Muscle layer of colon (tissue), 2 donors: ENCODE measurements at regions not wholly inside any gene's neighbourhood (a gene's known extent, or its start where the extent isn't known, plus 50 kb on each side); places are given as distances from the start of the nearest gene placed in this dataset.

Source experiments
- H3K27ac ChIP-seq: one replicate; pipeline ENCODE4 v1.7.0; 2013; ENCODE audit warnings: low read depth, mild to moderate bottlenecking, low read length, moderate library complexity
- H3K27me3 ChIP-seq, 2 donors: one replicate each; pipeline ENCODE4 v1.7.0; 2013; ENCODE audit warnings: low read length in 2 of 2, mild to moderate bottlenecking in 2 of 2; ENCODE audit not compliant: insufficient read depth in 2 of 2, control insufficient read depth in 1 of 2
- H3K36me3 ChIP-seq: one replicate; pipeline ENCODE4 v1.7.0; 2013; ENCODE audit warnings: mild to moderate bottlenecking, low read length; ENCODE audit not compliant: insufficient read depth
- H3K4me1 ChIP-seq: one replicate; pipeline ENCODE4 v1.7.0; 2013; ENCODE audit warnings: mild to moderate bottlenecking, low read length; ENCODE audit not compliant: insufficient read depth
- H3K4me3 ChIP-seq, 2 donors: one replicate each; pipeline ENCODE4 v1.7.0; 2013; ENCODE audit warnings: low read length in 2 of 2, low read depth in 1 of 2, mild to moderate bottlenecking in 1 of 2, moderate library complexity in 1 of 2
- H3K9ac ChIP-seq: one replicate; pipeline ENCODE4 v1.7.0; 2013; ENCODE audit warnings: low read length
- H3K9me3 ChIP-seq: one replicate; pipeline ENCODE4 v1.7.0; 2013; ENCODE audit warnings: mild to moderate bottlenecking, low read length
- donor health status: abdominal sarcoma.
- donor health status: Adenocarcinoma of cecum.

GRCh38 chr18:2274613-2275012 is 296.7 kb downstream of the METTL4 start:
- H3K27me3 ChIP-seq, result no peaks in the 10 kb centered on the region
- H3K36me3 ChIP-seq, result no peaks in the 10 kb centered on the region
- no peak overlapping the region for H3K4me3 ChIP-seq
- H3K9ac ChIP-seq, result no peak overlapping the region
- H3K27ac ChIP-seq, result no peak overlapping the region
- no peaks in the 10 kb centered on the region for H3K4me1 ChIP-seq
- no peaks in the 10 kb centered on the region for H3K9me3 ChIP-seq

- Histone ChIP-seq H3K4me3 (no peak overlapping the region), H3K9ac (no peak overlapping the region), H3K27me3 (no peaks in the 10 kb centered on the region), H3K36me3 (no peaks in the 10 kb centered on the region), H3K4me1 (no peaks in the 10 kb centered on the region), H3K9me3 (no peaks in the 10 kb centered on the region), H3K27ac (no peak overlapping the region)
Observed at GRCh38 chr18:2281086-2281485, 290.2 kb downstream of the METTL4 start.

- Histone ChIP-seq H3K36me3 (no peaks in the 10 kb centered on the region), H3K4me1 (no peaks in the 10 kb centered on the region), H3K9me3 (no peaks in the 10 kb centered on the region), H3K4me3 (no peak overlapping the region), H3K27me3 (no peaks in the 10 kb centered on the region), H3K9ac (no peak overlapping the region), H3K27ac (no peak overlapping the region)
Observed at GRCh38 chr18:2281523-2282199, 289.6 kb downstream of the METTL4 start.

GRCh38 chr18:2293109-2293839 is 278.0 kb downstream of the METTL4 start:
- Histone ChIP-seq H3K9me3 (no peaks in the 10 kb centered on the region), H3K27ac (no peak overlapping the region), H3K4me3 (no peak overlapping the region), H3K36me3 (no peaks in the 10 kb centered on the region), H3K27me3 (no peaks in the 10 kb centered on the region), H3K9ac (no peak overlapping the region), H3K4me1 (no peaks in the 10 kb centered on the region)

GRCh38 chr18:2301316-2301715 is 270.0 kb downstream of the METTL4 start:
- Histone ChIP-seq H3K4me3 (no peak overlapping the region), H3K4me1 (no peaks in the 10 kb centered on the region), H3K27ac (no peak overlapping the region), H3K9ac (no peak overlapping the region), H3K9me3 (no peaks in the 10 kb centered on the region), H3K27me3 (no peaks in the 10 kb centered on the region), H3K36me3 (no peaks in the 10 kb centered on the region)

GRCh38 chr18:2302012-2302411 is 269.3 kb downstream of the METTL4 start:
- Histone ChIP-seq H3K4me3 (no peak overlapping the region), H3K4me1 (no peaks in the 10 kb centered on the region), H3K36me3 (no peaks in the 10 kb centered on the region), H3K27ac (no peak overlapping the region), H3K27me3 (no peaks in the 10 kb centered on the region), H3K9ac (no peak overlapping the region), H3K9me3 (no peaks in the 10 kb centered on the region)

GRCh38 chr18:2302628-2303516 is 268.4 kb downstream of the METTL4 start:
- no peaks in the 10 kb centered on the region for H3K36me3 ChIP-seq
- H3K9ac ChIP-seq, result no peak overlapping the region
- H3K4me3 ChIP-seq, result no peak overlapping the region
- H3K4me1 ChIP-seq, result no peaks in the 10 kb centered on the region
- H3K27me3 ChIP-seq, result no peaks in the 10 kb centered on the region
- no peak overlapping the region for H3K27ac ChIP-seq
- H3K9me3 ChIP-seq, result no peaks in the 10 kb centered on the region

- H3K36me3 ChIP-seq, result no peaks in the 10 kb centered on the region
- no peak overlapping the region for H3K9ac ChIP-seq
- no peaks in the 10 kb centered on the region for H3K4me1 ChIP-seq
- no peaks in the 10 kb centered on the region for H3K27me3 ChIP-seq
- H3K4me3 ChIP-seq, result no peak overlapping the region
- H3K27ac ChIP-seq, result no peak overlapping the region
- no peaks in the 10 kb centered on the region for H3K9me3 ChIP-seq
Observed at GRCh38 chr18:2303517-2304238, 267.6 kb downstream of the METTL4 start.

- H3K4me1 ChIP-seq, result no peaks in the 10 kb centered on the region
- no peak overlapping the region for H3K4me3 ChIP-seq
- H3K9me3 ChIP-seq, result no peaks in the 10 kb centered on the region
- no peaks in the 10 kb centered on the region for H3K36me3 ChIP-seq
- no peak overlapping the region for H3K9ac ChIP-seq
- H3K27me3 ChIP-seq, result no peaks in the 10 kb centered on the region
- no peak overlapping the region for H3K27ac ChIP-seq
Observed at GRCh38 chr18:2304378-2305175, 266.7 kb downstream of the METTL4 start.

- Histone ChIP-seq H3K4me3 (no peak overlapping the region), H3K9ac (no peak overlapping the region), H3K36me3 (no peaks in the 10 kb centered on the region), H3K9me3 (no peaks in the 10 kb centered on the region), H3K4me1 (no peaks in the 10 kb centered on the region), H3K27me3 (no peaks in the 10 kb centered on the region), H3K27ac (no peak overlapping the region)
Observed at GRCh38 chr18:2306606-2307005, 264.7 kb downstream of the METTL4 start.
